HG03342 (cell line): ENCODE measurements at regions not wholly inside any gene's neighbourhood (a gene's known extent, or its start where the extent isn't known, plus 50 kb on each side); places are given as distances from the start of the nearest gene placed in this dataset.
"Not testable (repeated sequence)": the region's sequence is repeated elsewhere in the genome, so short reads cannot be mapped to it uniquely, and the experiment has no call there.

Experiments
- ATAC-seq: cut with Tn5 transposase; IDR thresholded peaks from one replicate; pipeline ENCODE4 v1.9.1; 2021; ENCODE audit warnings: mild to moderate bottlenecking, moderate library complexity; ENCODE audit not compliant: unreplicated experiment

DNA sequence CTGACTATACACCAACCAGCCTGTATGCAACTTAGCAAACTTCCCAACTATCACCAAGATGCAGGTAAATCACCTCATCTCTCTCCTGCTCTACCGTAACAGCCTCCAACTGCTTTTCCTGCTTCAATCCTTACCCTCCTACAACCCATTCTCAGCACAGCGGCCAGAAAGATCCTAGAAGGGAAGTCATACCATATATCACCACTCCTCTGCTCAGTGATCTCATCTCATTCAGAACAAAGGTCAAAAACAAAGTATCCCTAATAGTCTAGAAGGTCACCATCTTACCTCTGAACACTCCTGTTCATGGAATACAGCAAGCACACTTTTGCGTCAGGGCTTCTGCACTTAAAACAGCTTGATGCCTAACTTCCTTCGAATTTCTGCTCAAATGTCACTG, 62.2 kb upstream of the RNF38 start:
- no peak for ATAC-seq

DNA sequence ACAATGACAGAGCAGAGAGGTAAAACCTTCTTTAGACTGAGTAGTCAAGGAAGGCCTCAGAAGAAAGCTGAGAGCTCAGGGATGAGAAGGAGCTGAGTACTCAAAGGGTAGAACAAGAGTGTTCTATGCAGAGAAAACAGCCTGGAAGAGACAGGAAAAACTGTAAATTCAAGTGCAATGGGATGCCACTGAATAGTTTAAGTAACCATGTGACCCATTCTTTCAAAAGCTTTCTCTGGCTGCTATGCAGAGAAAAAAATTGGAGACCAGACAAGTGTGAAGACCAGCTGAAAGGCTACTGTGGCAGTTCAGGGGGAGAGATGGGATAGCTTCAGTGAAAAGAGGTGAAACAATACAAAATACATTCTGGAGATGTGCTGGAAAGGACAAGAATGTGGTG, 61.3 kb upstream of the RNF38 start:
- ATAC-seq: no peak

DNA sequence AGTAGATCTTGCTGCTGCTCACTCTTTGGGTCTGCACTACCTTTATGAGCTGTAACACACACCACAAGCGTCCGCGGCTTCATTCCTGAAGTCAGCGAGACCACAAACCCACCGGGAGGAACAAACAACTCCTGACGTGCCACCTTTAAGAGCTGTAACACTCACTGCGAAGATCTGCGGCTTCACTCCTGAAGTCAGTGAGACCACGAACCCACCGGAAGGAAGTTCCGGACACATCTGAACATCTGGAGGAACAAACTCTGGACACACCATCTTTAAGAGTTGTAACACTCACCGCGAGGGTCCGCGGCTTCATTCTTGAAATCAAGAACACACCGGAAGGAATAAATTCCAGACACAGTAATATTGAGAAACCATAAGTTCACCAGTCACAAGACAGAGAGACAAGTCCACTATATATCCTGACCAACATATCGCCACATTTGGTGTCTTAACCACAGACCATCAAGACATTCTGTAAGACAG, 58.4 kb upstream of the RNF38 start:
- ATAC-seq: not testable (repeated sequence)

GRCh38 chr9:36457836-36458429, 57.9 kb upstream of the RNF38 start:
- no peak for ATAC-seq

GRCh38 chr9:36456480-36457065, 56.5 kb upstream of the RNF38 start:
- no peak for ATAC-seq

GRCh38 chr9:36451949-36452348, 51.9 kb upstream of the RNF38 start:
- ATAC-seq: no peak

DNA sequence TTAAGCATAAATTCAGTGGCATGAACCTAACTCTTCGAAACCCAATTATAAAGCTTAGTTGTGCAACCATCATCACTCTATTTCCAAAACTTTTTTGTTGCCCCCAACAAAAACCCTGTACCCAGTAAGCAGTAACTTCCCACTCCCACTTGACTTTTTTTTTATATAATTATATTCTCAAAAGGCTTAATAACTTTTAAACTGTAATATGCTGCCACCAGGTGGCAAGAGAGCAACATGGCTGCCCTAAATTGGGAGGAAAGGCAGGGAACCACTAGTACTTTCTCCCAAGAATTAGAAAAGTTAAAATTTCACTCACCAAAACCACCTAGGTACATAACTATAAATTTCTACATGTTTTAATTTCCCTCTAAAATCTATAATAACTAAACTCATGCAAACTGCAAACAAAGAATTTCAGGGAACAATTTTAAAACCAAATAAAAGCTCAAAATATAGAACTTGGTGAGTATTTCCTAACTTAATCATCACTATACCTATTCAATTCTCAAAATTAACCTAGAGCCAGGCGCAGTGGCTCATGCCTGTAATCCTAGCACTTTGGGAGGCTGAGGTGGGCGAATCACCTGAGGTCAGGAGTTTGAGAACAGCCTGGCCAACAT, 50.2 kb upstream of the RNF38 start:
- ATAC-seq: no peak
